ENCODE measurements at regions not wholly inside any gene's neighbourhood (a gene's known extent, or its start where the extent isn't known, plus 50 kb on each side); places are given as distances from the start of the nearest gene placed in this dataset.

GRCh38 chr9:115674091-115674490 is 479.5 kb upstream of the PAPPA start:
- TF ChIP-seq CTCF (IDR thresholded peaks at IDR 0.05): no peak
- TF ChIP-seq POLR2A (IDR thresholded peaks at IDR 0.05): no peak
- no peak for TF ChIP-seq EP300 (IDR thresholded peaks at IDR 0.05)

Measured in tibial nerve (tissue), 4 donors.